ENCODE measurements at regions not wholly inside any gene's neighbourhood (a gene's known extent, or its start where the extent isn't known, plus 50 kb on each side); places are given as distances from the start of the nearest gene placed in this dataset.

GRCh38 chr7:121796381-121796780 lies 76.6 kb upstream of the PTPRZ1 start:
- 83 to 90% methylated on average over 4 of the region's 4 CpGs for WGBS, 2 donors
- ATAC-seq (no peak), DNase-seq (no peak)
- no peaks in the 10 kb centered on the region for H3K36me3 ChIP-seq (replicated peaks in 1 of 2; ENCODE audit: insufficient read depth in 1 of 2, low read depth in 2 of 2)
- H3K9me3 ChIP-seq = no peaks in the 10 kb centered on the region
- intact Hi-C loops (cut with DNase I) = no loop called here
- no peak overlapping the region for H3K4me3 ChIP-seq
- no peaks in the 10 kb centered on the region for H3K4me1 ChIP-seq
- no peaks in the 10 kb centered on the region for H3K27me3 ChIP-seq
- TF ChIP-seq CTCF (IDR thresholded peaks at IDR 0.05) = no peak
- H3K27ac ChIP-seq = no peak overlapping the region

- intact Hi-C loops (cut with DNase I) = no loop called here
- ATAC-seq (no peak), DNase-seq (no peak)
- H3K4me1 ChIP-seq = no peaks in the 10 kb centered on the region
- H3K36me3 ChIP-seq (replicated peaks in 1 of 2; ENCODE audit: insufficient read depth in 1 of 2, low read depth in 2 of 2) = no peaks in the 10 kb centered on the region
- 89 to 93% methylated on average over 2 of the region's 2 CpGs for WGBS, 2 donors
- H3K27ac ChIP-seq = no peak overlapping the region
- H3K4me3 ChIP-seq = no peak overlapping the region
- no peaks in the 10 kb centered on the region for H3K27me3 ChIP-seq
- H3K9me3 ChIP-seq = no peaks in the 10 kb centered on the region
- TF ChIP-seq POLR2A (IDR thresholded peaks at IDR 0.05) (no peak), CTCF (IDR thresholded peaks at IDR 0.05) (no peak)
Measured at GRCh38 chr7:121795736-121796135, 77.2 kb upstream of the PTPRZ1 start.

DNA sequence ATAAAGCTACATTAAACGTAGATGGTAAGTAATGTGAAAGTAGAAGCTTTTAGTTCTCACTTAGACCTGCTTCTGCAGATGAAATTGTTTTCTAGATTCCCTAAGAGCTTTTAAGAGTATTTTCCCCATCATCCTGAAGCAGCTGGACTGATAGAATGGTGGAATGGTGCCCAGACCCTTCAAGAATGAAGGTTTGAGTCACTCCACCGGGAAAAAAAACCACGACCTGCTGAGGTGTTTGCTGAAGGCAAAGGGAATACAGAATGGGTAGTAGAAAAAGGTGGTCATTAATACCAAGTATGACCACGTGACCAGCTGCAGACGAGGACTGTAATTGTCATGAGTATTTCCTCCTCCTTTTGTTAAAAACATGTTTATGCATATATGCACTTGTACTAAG lies 79.2 kb upstream of the PTPRZ1 start:
- Histone ChIP-seq H3K27me3 (no peaks in the 10 kb centered on the region), H3K4me1 (no peaks in the 10 kb centered on the region), H3K9me3 (no peaks in the 10 kb centered on the region), H3K4me3 (no peak overlapping the region), H3K27ac (no peak overlapping the region), H3K36me3 (replicated peaks in 1 of 2; ENCODE audit: insufficient read depth in 1 of 2, low read depth in 2 of 2) (no peaks in the 10 kb centered on the region)
- DNase-seq (no peak), ATAC-seq (no peak)
- WGBS, 2 donors = 51 to 62% methylated on average over 5 of the region's 5 CpGs
- intact Hi-C loops (cut with DNase I) = no loop called here
- TF ChIP-seq CTCF (IDR thresholded peaks at IDR 0.05) = no peak
- no peak for TF ChIP-seq POLR2A (IDR thresholded peaks at IDR 0.05)

- Histone ChIP-seq H3K4me1 (no peaks in the 10 kb centered on the region), H3K27ac (no peak overlapping the region), H3K9me3 (no peaks in the 10 kb centered on the region), H3K36me3 (replicated peaks in 1 of 2; ENCODE audit: insufficient read depth in 1 of 2, low read depth in 2 of 2) (no peaks in the 10 kb centered on the region), H3K27me3 (no peaks in the 10 kb centered on the region), H3K4me3 (no peak overlapping the region)
- intact Hi-C loops (cut with DNase I) = no loop called here
- 53 to 54% methylated on average over 3 of the region's 3 CpGs for WGBS, 2 donors
- DNase-seq (no peak), ATAC-seq (no peak)
- TF ChIP-seq CTCF (IDR thresholded peaks at IDR 0.05) = no peak
- no peak for TF ChIP-seq POLR2A (IDR thresholded peaks at IDR 0.05)
Measured at GRCh38 chr7:121777672-121778071, 95.3 kb upstream of the PTPRZ1 start.

DNA sequence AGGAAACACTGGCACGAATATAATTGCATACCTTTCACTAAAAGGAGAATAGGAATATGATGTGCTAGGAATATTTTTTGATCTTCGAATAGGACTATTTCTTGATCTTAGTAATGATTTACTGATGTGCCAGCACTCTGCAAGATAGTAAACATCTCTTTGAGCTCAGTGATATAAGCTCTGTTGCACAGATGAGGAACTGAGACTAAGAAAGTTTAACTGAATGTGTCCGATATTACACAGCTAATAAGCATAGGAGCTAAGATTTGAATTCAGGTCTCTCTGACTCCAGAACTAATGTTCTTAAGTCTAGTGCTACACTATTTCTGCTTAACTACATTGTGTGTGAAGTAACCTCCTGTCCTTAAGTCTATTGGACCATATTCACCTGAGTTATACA lies 98.4 kb upstream of the PTPRZ1 start:
- H3K27me3 ChIP-seq = no peaks in the 10 kb centered on the region
- intact Hi-C loops (cut with DNase I) = no loop called here
- no peak for ATAC-seq
- no peaks in the 10 kb centered on the region for H3K36me3 ChIP-seq (replicated peaks in 1 of 2; ENCODE audit: insufficient read depth in 1 of 2, low read depth in 2 of 2)
- DNase-seq = no peak
- TF ChIP-seq POLR2A (IDR thresholded peaks at IDR 0.05) = no peak
- TF ChIP-seq CTCF (IDR thresholded peaks at IDR 0.05) = no peak
- WGBS, 2 donors = 68 to 69% methylated on average over 3 of the region's 3 CpGs
- H3K27ac ChIP-seq = no peak overlapping the region
- no peaks in the 10 kb centered on the region for H3K9me3 ChIP-seq
- H3K4me3 ChIP-seq = no peak overlapping the region
- no peaks in the 10 kb centered on the region for H3K4me1 ChIP-seq

All from body of pancreas (tissue), 4 donors.